SH-SY5Y (cell line): ENCODE measurements at regions not wholly inside any gene's neighbourhood (a gene's known extent, or its start where the extent isn't known, plus 50 kb on each side); places are given as distances from the start of the nearest gene placed in this dataset.
A peak's percentile ranks its signal among the peaks of the same experiment; 100 is the strongest.

ENCODE experiments used
- GATA2 ChIP-seq: IDR thresholded peaks from 2 replicates; pipeline ENCODE4 v1.6.1; 2011; ENCODE audit warnings: mild to moderate bottlenecking, low read depth, low read length
- GATA3 ChIP-seq: IDR thresholded peaks from 2 replicates; pipeline ENCODE4 v1.6.1; 2011; ENCODE audit warnings: low read depth, mild to moderate bottlenecking, low read length, moderate library complexity

GRCh38 chr3:73296859-73297258, 235.4 kb downstream of the EBLN2 start:
- TF ChIP-seq GATA3 (no peak), GATA2 (no peak)

- peak; percentile 87 for TF ChIP-seq GATA2
- TF ChIP-seq GATA3 = no peak
Observed at GRCh38 chr3:73298243-73299183, 237.1 kb downstream of the EBLN2 start.

- TF ChIP-seq GATA2 = no peak
- TF ChIP-seq GATA3 = no peak
Observed at GRCh38 chr3:73299184-73299691, 237.8 kb downstream of the EBLN2 start.

DNA sequence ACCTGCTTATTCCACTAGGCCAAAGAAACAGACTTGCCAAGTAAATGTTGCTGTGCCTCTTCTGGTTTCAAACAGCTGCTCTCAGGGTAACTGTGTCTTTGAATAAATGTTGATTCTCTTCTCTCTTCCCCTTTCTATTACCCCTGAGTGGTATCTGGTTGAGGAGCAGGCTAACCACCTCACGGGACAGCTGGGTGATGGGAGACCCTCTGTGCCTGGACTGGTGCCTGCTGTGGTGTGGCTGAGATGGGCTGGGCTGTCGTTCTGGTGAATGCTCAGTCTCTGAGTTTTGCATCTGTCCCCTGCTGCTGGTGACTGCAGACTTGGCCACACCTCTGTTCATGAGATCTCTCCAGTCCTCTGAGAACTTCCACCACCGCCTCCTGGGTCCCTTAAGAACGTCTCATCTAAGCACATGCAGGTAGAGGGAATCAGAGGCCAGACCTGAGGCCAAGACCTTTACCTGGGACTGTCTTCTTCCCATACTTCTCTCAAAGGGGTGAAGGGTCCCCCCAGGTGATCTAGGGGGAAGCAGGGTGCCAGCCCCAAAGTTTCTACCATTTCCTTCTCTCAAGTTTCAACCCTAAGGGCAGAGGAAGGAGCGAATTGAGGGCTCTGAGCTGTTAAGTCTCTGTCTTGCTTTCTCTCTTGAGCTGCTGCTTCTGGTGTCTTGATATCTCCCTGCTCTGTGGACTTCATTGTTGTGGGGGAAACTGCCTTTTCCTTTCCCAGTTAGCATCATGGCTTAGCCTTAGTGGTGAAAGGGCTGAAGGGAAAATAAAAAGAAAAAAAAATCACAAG, 252.9 kb downstream of the EBLN2 start:
- TF ChIP-seq GATA3 = no peak
- TF ChIP-seq GATA2 = no peak

- TF ChIP-seq GATA2 (no peak), GATA3 (no peak)
Observed at GRCh38 chr3:73315706-73316105, 254.2 kb downstream of the EBLN2 start.

GRCh38 chr3:73319179-73319769, 257.8 kb downstream of the EBLN2 start:
- TF ChIP-seq GATA3 = no peak
- no peak for TF ChIP-seq GATA2

DNA sequence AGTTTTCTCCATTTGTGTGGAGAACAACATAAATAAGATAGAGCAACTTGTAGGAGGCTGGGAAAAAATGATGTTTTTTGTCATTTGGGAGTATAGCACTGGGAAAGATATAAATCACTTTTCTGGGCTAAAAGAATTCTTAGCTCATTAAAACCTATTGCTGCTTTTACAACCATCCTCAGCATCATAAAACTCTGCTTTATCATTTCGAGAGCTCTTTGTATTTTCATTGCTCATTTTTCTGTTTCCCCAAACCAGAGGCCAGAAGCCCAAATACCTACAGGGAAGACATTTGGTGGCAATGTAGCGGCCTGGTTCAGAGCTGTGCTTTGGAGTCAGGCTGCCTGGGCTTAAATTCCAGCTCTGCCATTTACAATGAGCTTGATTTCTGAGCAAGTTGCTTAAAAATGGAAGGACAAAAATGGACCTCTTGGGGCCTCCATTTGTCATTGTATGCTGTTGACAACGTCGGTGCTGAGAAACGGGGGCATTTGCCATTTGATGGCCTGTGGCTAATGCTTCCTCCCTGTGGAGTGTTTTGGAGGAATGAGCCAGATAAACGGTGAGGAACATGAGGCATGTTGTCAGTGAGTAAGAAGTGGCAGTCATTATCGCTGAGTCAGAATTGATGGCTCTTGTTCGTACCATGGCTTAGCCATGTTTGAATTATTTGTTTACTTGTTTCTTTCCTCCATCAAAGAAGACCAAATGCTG, 260.0 kb downstream of the EBLN2 start:
- TF ChIP-seq GATA2 (no peak), GATA3 (no peak)

GRCh38 chr3:73324203-73325155, 263.0 kb downstream of the EBLN2 start:
- no peak for TF ChIP-seq GATA2
- TF ChIP-seq GATA3 = no peak

DNA sequence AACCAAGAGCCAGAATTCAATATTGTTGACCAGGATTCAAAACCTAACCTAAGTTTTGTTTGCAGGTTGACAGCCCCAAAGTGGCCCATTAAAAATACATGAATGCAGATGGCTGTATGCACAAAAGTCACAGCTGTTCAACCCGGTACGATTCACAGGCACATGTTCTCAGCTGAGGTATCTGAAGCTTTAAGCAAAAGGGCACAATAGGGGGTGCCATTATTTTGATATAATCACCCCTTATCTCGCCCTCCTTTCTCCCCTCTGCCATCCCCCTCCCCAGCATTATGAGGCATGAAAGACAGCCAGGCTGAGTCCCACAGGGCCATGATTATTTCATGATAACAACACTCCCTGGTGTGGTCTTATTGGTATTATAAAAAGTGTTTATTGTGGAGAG, 264.9 kb downstream of the EBLN2 start:
- no peak for TF ChIP-seq GATA2
- no peak for TF ChIP-seq GATA3

DNA sequence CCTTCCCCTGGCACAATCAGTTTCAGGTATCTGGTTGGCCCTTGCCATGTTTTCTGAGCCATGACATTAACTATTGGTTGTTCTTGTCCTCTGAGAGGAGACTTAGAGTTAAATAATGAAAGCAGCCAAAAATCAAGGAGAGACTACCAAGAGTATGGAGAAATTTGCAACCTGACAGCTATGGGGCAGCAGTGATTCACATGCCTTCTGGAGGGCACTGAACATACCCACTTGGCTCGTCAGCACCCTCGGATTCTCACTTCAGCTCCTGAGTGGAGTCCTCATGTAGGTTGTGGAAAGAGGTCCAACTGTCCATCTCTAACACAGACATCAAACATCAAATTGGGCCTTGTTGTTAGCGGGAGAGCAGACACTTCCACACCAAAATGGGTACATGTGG, 265.6 kb downstream of the EBLN2 start:
- TF ChIP-seq GATA3 = no peak
- TF ChIP-seq GATA2 = no peak
